ENCODE measurements at regions not wholly inside any gene's neighbourhood (a gene's known extent, or its start where the extent isn't known, plus 50 kb on each side); places are given as distances from the start of the nearest gene placed in this dataset.
"Not testable (repeated sequence)": the region's sequence is repeated elsewhere in the genome, so short reads cannot be mapped to it uniquely, and the experiment has no call there.

GRCh38 chr6:14373648-14374437 is 256.3 kb downstream of the CD83 start:
- no peak for DNase-seq

GRCh38 chr6:14375930-14376329 is 258.4 kb downstream of the CD83 start:
- DNase-seq = no peak

GRCh38 chr6:14379568-14379967 is 262.0 kb downstream of the CD83 start:
- DNase-seq = peak; percentile 96 to 98

- DNase-seq = peak in 1 of 2 experiments; percentile 28
Observed at GRCh38 chr6:14380086-14380820, 262.7 kb downstream of the CD83 start.

GRCh38 chr6:14380901-14381828 is 263.6 kb downstream of the CD83 start:
- peak in 1 of 2 experiments; percentile 7 for DNase-seq

GRCh38 chr6:14381829-14382677 is 264.5 kb downstream of the CD83 start:
- DNase-seq = peak; percentile 62 to 76

GRCh38 chr6:14382678-14383236 is 265.2 kb downstream of the CD83 start:
- DNase-seq = no peak

- no peak for DNase-seq
Observed at GRCh38 chr6:14383393-14384174, 266.0 kb downstream of the CD83 start.

GRCh38 chr6:14384175-14384949 is 266.8 kb downstream of the CD83 start:
- DNase-seq = peak; percentile 58 to 59

GRCh38 chr6:14386263-14386662 is 268.7 kb downstream of the CD83 start:
- no peak for DNase-seq

GRCh38 chr6:14386668-14387067 is 269.1 kb downstream of the CD83 start:
- no peak for DNase-seq

- DNase-seq = no peak
Observed at GRCh38 chr6:14388371-14388770, 270.8 kb downstream of the CD83 start.

- DNase-seq = not testable (repeated sequence)
Observed at GRCh38 chr6:14389776-14390175, 272.2 kb downstream of the CD83 start.

- no peak for DNase-seq
Observed at GRCh38 chr6:14390805-14391204, 273.2 kb downstream of the CD83 start.

GRCh38 chr6:14393910-14394309 is 276.3 kb downstream of the CD83 start:
- no peak for DNase-seq

- DNase-seq = no peak
Observed at GRCh38 chr6:14396392-14396791, 278.8 kb downstream of the CD83 start.

GRCh38 chr6:14396826-14397517 is 279.4 kb downstream of the CD83 start:
- no peak for DNase-seq

- DNase-seq = no peak
Observed at GRCh38 chr6:14397518-14397901, 279.9 kb downstream of the CD83 start.

GRCh38 chr6:14398953-14399352 is 281.4 kb downstream of the CD83 start:
- no peak for DNase-seq

GRCh38 chr6:14399635-14400034 is 282.1 kb downstream of the CD83 start:
- no peak for DNase-seq

Data from NCI-H526 (cell line).